HG03064 (cell line): ENCODE measurements at regions not wholly inside any gene's neighbourhood (a gene's known extent, or its start where the extent isn't known, plus 50 kb on each side); places are given as distances from the start of the nearest gene placed in this dataset.

Source experiments
- ATAC-seq: cut with Tn5 transposase; IDR thresholded peaks from one replicate; pipeline ENCODE4 v1.9.1; 2021; ENCODE audit warnings: low read depth; ENCODE audit not compliant: unreplicated experiment

- ATAC-seq = no peak
Measured at GRCh38 chr15:85305050-85305449, 75.4 kb upstream of the AKAP13 start.

GRCh38 chr15:85306946-85307686, 73.3 kb upstream of the AKAP13 start:
- no peak for ATAC-seq

GRCh38 chr15:85307687-85308045, 72.7 kb upstream of the AKAP13 start:
- ATAC-seq = no peak

- ATAC-seq = no peak
Measured at GRCh38 chr15:85311647-85312046, 68.8 kb upstream of the AKAP13 start.

GRCh38 chr15:85312486-85312885, 67.9 kb upstream of the AKAP13 start:
- ATAC-seq = peak; percentile 70

GRCh38 chr15:85312929-85313331, 67.5 kb upstream of the AKAP13 start:
- no peak for ATAC-seq

GRCh38 chr15:85313339-85313738, 67.1 kb upstream of the AKAP13 start:
- ATAC-seq = no peak

GRCh38 chr15:85314146-85314545, 66.3 kb upstream of the AKAP13 start:
- no peak for ATAC-seq

- no peak for ATAC-seq
Measured at GRCh38 chr15:85314633-85315032, 65.8 kb upstream of the AKAP13 start.

GRCh38 chr15:85316244-85316934, 64.0 kb upstream of the AKAP13 start:
- no peak for ATAC-seq

- ATAC-seq = peak; percentile 76
Measured at GRCh38 chr15:85318048-85318731, 62.2 kb upstream of the AKAP13 start.

- no peak for ATAC-seq
Measured at GRCh38 chr15:85318732-85319076, 61.7 kb upstream of the AKAP13 start.

- no peak for ATAC-seq
Measured at GRCh38 chr15:85324202-85324601, 56.2 kb upstream of the AKAP13 start.

GRCh38 chr15:85325834-85326233, 54.6 kb upstream of the AKAP13 start:
- ATAC-seq = no peak

- no peak for ATAC-seq
Measured at GRCh38 chr15:85326291-85326690, 54.1 kb upstream of the AKAP13 start.

- no peak for ATAC-seq
Measured at GRCh38 chr15:85327820-85328219, 52.6 kb upstream of the AKAP13 start.

- peak; percentile 50 for ATAC-seq
Measured at GRCh38 chr15:85329561-85330422, 50.6 kb upstream of the AKAP13 start.
